ENCODE measurements at regions not wholly inside any gene's neighbourhood (a gene's known extent, or its start where the extent isn't known, plus 50 kb on each side); places are given as distances from the start of the nearest gene placed in this dataset.

DNA sequence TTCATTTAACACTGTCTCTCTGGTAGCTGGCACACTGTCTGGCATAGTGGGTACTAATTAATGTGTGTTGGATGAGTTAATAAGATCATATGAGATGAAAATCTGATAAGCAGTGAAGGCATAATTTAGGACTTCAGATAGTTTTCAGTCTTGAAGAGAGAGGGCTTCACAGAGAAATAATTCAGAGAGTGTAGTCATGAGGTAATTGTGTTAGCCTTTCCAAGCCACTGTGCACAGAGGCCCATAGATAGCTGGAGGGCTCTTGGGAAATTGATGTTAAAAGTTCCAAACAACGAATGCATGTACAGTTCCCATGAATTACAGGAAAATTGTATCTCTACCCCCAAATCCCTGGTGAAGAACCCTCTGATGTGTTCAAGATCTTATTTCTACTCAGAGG is 133.8 kb upstream of the HMGA2 start (continued):
- TF ChIP-seq KDM4B (IDR thresholded peaks at IDR 0.05; ENCODE audit: borderline replicate concordance in 2 of 2, low read depth in 1 of 2) (no peak), ZNF584 (CRISPR knock-in tag; IDR thresholded peaks at IDR 0.05; ENCODE audit: low read depth) (no peak)
- TF ChIP-seq, protein P1, sequence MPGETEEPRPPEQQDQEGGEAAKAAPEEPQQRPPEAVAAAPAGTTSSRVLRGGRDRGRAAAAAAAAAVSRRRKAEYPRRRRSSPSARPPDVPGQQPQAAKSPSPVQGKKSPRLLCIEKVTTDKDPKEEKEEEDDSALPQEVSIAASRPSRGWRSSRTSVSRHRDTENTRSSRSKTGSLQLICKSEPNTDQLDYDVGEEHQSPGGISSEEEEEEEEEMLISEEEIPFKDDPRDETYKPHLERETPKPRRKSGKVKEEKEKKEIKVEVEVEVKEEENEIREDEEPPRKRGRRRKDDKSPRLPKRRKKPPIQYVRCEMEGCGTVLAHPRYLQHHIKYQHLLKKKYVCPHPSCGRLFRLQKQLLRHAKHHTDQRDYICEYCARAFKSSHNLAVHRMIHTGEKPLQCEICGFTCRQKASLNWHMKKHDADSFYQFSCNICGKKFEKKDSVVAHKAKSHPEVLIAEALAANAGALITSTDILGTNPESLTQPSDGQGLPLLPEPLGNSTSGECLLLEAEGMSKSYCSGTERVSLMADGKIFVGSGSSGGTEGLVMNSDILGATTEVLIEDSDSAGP (CRISPR knock-in tag; IDR thresholded peaks at IDR 0.05), result no peak

DNA sequence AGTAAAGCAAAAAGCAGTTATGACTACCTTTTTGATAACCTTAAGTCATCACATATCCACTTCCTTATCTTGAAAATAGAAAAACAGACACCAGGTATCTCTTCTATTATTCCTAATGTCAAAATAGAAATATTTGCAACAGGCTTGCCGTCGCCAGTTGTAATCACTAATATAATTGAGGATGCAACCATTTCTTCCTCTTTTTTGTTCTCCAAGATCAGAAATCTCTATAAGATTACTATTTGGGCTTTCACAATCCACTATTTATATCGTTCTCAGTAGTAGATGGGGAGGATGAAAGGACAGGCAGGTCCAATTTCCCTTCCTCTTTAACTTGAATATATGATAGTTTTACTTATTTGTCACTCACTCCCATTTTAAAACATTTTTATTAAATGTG is 130.2 kb upstream of the HMGA2 start:
- H3K4me1 ChIP-seq (replicated peaks in 1 of 2; ENCODE audit: control insufficient read depth in 2 of 2, insufficient read depth in 2 of 2, low read length in 2 of 2), result no peaks in the 10 kb centered on the region

More for the DNA sequence above, 130.2 kb upstream of the HMGA2 start:
- ChIA-PET POLR2A (no interaction called here), CTCF (ENCODE audit: low intra/inter-chr PET ratio) (no interaction called here)
- intact Hi-C loops (cut with micrococcal nuclease) (no loop called here), in situ Hi-C loops (cut with MboI) (no loop called here)
- Histone ChIP-seq H3K27ac (ENCODE audit: extremely low read depth, low read depth, low read length) (no peak overlapping the region), H3K4me3 (no peak overlapping the region), H2AFZ (ENCODE audit: low read depth, low read length) (no peak overlapping the region), H3K9me3 (replicated peaks; ENCODE audit: control insufficient read depth, insufficient read depth, low read depth, low read length) (no peaks in the 10 kb centered on the region), H3K36me3 (ENCODE audit: control insufficient read depth, insufficient read depth, low read length) (no peaks in the 10 kb centered on the region), H3K4me2 (ENCODE audit: insufficient read depth, low read length) (no peak overlapping the region), H3K79me2 (ENCODE audit: control insufficient read depth, insufficient read depth, low read length) (no peaks in the 10 kb centered on the region), H3K9ac (ENCODE audit: insufficient read depth in 1 of 2, low read depth in 2 of 2, low read length in 2 of 2) (no peak overlapping the region), H3K9me1 (ENCODE audit: control insufficient read depth, insufficient read depth, low read length) (no peaks in the 10 kb centered on the region), H4K20me1 (replicated peaks; ENCODE audit: control insufficient read depth, insufficient read depth, low read length) (no peaks in the 10 kb centered on the region), H3K27me3 (ENCODE audit: control insufficient read depth in 2 of 2, insufficient read depth in 2 of 2, low read length in 2 of 2) (no peaks in the 10 kb centered on the region)
- DNase-seq (ENCODE audit: extremely low read depth in 1 of 4, low spot score in 3 of 4) (no peak), FAIRE-seq (no peak), ATAC-seq (no peak)
- TF ChIP-seq, protein P2, sequence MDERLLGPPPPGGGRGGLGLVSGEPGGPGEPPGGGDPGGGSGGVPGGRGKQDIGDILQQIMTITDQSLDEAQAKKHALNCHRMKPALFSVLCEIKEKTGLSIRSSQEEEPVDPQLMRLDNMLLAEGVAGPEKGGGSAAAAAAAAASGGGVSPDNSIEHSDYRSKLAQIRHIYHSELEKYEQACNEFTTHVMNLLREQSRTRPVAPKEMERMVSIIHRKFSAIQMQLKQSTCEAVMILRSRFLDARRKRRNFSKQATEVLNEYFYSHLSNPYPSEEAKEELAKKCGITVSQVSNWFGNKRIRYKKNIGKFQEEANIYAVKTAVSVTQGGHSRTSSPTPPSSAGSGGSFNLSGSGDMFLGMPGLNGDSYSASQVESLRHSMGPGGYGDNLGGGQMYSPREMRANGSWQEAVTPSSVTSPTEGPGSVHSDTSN (CRISPR knock-in tag; IDR thresholded peaks at IDR 0.05; ENCODE audit: low read depth), result no peak
- TF ChIP-seq, protein P2 (tag; conservative IDR thresholded peaks at IDR 0.05; ENCODE audit: low read depth), result no peak
- TF ChIP-seq TAF7 (tag; IDR thresholded peaks at IDR 0.05) (no peak), ZNF140 (CRISPR knock-in tag; IDR thresholded peaks at IDR 0.05) (no peak), NFXL1 (CRISPR knock-in tag; IDR thresholded peaks at IDR 0.05) (no peak), KLF1 (tag; IDR thresholded peaks at IDR 0.05) (no peak), TAF9B (IDR thresholded peaks at IDR 0.05; ENCODE audit: partially characterized antibody) (no peak), EZH2 (IDR thresholded peaks at IDR 0.05; ENCODE audit: borderline replicate concordance, low read depth, low read length) (no peak), PTRF (tag; IDR thresholded peaks at IDR 0.05) (no peak), POLR2AphosphoS2 (IDR thresholded peaks at IDR 0.05; ENCODE audit: low read length) (no peak), U2AF1 (optimal IDR thresholded peaks at IDR 0.05; ENCODE audit: low read depth, low read length) (no peak)
- TF ChIP-seq, protein P3, sequence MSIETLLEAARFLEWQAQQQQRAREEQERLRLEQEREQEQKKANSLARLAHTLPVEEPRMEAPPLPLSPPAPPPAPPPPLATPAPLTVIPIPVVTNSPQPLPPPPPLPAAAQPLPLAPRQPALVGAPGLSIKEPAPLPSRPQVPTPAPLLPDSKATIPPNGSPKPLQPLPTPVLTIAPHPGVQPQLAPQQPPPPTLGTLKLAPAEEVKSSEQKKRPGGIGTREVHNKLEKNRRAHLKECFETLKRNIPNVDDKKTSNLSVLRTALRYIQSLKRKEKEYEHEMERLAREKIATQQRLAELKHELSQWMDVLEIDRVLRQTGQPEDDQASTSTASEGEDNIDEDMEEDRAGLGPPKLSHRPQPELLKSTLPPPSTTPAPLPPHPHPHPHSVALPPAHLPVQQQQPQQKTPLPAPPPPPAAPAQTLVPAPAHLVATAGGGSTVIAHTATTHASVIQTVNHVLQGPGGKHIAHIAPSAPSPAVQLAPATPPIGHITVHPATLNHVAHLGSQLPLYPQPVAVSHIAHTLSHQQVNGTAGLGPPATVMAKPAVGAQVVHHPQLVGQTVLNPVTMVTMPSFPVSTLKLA (conservative IDR thresholded peaks at IDR 0.05), result no peak
- WGBS (ENCODE audit: insufficient coverage, low coverage, missing lambda C conversion rate), result 0% methylated on average over 3 of the region's 3 CpGs
- BruUV-seq (replicated peaks), result no TSS peak
